ENCODE measurements at regions not wholly inside any gene's neighbourhood (a gene's known extent, or its start where the extent isn't known, plus 50 kb on each side); places are given as distances from the start of the nearest gene placed in this dataset.
A peak's percentile ranks its signal among the peaks of the same experiment; 100 is the strongest.

DNA sequence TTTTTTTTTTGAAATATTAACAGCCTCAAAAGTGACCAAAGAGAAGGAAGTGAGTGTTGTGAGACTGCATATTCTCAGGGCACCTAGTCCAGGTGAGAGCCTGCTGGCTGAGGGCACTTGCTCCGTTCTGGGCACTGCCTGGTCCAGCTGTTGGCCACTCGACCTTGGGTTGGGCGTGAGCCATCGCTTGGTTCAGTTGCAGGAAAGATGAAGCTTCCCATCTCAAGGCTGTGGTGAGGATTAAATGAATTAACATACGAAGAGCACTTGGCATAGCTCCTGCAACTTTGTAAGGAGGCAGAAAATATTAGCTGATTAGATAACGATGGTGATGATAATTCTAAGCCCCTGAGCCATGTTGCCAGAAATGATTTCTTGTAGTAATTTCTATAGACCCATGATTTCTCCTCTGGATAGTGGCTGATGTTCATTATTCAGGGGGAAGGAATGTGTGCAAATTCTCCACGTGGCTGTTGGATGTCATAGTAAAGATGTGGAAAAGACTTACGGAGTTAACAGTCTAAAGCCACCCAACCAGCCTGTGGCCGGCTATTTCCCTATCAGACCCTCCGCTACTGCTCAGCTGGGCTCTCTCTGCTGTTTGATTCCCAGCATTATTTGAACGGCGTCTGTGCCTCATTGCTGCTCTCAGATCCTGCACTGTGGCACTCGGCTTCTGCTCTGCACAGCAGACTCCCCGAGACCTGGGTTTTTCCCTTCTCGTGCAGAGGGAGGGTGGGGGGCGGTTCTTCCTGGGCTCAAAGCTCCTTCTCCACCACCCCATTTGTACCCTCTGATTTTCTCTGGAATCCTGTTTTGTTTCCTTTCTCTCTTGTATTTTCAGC, 221.1 kb downstream of the GALR1 start:
- BruUV-seq (replicated peaks) = no TSS peak
- Mint-ChIP-seq H3K27me3 (ENCODE audit: insufficient read depth, unreplicated experiment) (no peaks in the 10 kb centered on the region), H3K36me3 (ENCODE audit: insufficient read depth, unreplicated experiment) (no peaks in the 10 kb centered on the region), H3K9me3 (ENCODE audit: unreplicated experiment) (peaks cover 7% of the 10 kb centered on the region), H3K4me3 (ENCODE audit: unreplicated experiment) (no peak overlapping the region), H3K4me1 (ENCODE audit: insufficient read depth, unreplicated experiment) (peaks cover 10% of the 10 kb centered on the region), H3K27ac (ENCODE audit: low read depth, unreplicated experiment) (no peak overlapping the region)
- DNase-seq (ENCODE audit: unreplicated experiment) = no peak
- POLR2A ChIA-PET = no interaction called here
- intact Hi-C loops (cut with micrococcal nuclease) = loop anchor here (10.0 kb wide), 2 partner anchors 124 to 466 kb away; no protein-coding TSS in a partner anchor
- TF ChIP-seq, protein P1, sequence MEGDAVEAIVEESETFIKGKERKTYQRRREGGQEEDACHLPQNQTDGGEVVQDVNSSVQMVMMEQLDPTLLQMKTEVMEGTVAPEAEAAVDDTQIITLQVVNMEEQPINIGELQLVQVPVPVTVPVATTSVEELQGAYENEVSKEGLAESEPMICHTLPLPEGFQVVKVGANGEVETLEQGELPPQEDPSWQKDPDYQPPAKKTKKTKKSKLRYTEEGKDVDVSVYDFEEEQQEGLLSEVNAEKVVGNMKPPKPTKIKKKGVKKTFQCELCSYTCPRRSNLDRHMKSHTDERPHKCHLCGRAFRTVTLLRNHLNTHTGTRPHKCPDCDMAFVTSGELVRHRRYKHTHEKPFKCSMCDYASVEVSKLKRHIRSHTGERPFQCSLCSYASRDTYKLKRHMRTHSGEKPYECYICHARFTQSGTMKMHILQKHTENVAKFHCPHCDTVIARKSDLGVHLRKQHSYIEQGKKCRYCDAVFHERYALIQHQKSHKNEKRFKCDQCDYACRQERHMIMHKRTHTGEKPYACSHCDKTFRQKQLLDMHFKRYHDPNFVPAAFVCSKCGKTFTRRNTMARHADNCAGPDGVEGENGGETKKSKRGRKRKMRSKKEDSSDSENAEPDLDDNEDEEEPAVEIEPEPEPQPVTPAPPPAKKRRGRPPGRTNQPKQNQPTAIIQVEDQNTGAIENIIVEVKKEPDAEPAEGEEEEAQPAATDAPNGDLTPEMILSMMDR (IDR thresholded peaks at IDR 0.05; ENCODE audit: unreplicated experiment) = no peak
- CTCF ChIA-PET = interaction anchor here (0.6 kb wide), 2 partner anchors 90 to 401 kb away, joined by 3 to 4 read pairs; no protein-coding TSS in a partner anchor

DNA sequence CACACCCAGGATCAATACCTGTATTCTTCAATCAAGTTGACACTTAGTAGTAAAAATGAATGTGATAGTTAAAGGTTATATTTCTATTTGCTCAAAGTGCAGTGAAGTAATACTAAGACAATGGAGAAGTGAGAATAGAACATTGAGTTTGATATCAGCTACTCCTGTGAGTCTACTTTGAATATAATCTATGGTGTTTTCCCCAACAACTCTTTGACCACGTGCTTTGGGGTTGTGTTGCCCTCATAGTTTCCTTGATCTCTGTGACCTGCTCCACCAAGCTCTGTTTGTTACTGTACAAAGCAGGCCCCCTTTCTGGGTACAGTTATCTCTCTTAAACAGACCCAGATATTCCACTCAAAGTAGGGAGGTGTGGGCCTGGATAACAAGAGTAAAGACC, 222.9 kb downstream of the GALR1 start:
- Mint-ChIP-seq H3K27ac (ENCODE audit: low read depth, unreplicated experiment) (no peak overlapping the region), H3K27me3 (ENCODE audit: insufficient read depth, unreplicated experiment) (no peaks in the 10 kb centered on the region), H3K4me3 (ENCODE audit: unreplicated experiment) (no peak overlapping the region), H3K4me1 (ENCODE audit: insufficient read depth, unreplicated experiment) (peaks cover 10% of the 10 kb centered on the region), H3K36me3 (ENCODE audit: insufficient read depth, unreplicated experiment) (no peaks in the 10 kb centered on the region), H3K9me3 (ENCODE audit: unreplicated experiment) (peaks cover 17% of the 10 kb centered on the region)
- TF ChIP-seq, protein P1 (IDR thresholded peaks at IDR 0.05; ENCODE audit: unreplicated experiment) = no peak
- no TSS peak for BruUV-seq (replicated peaks)
- ChIA-PET CTCF (no interaction called here), POLR2A (interaction anchor here (0.6 kb wide), 1 partner anchor 11 kb away, joined by 3 read pairs; no protein-coding TSS in a partner anchor)
- intact Hi-C loops (cut with micrococcal nuclease) = loop anchor here (10.0 kb wide), 2 partner anchors 122 to 468 kb away; no protein-coding TSS in a partner anchor
- DNase-seq (ENCODE audit: unreplicated experiment) = no peak

DNA sequence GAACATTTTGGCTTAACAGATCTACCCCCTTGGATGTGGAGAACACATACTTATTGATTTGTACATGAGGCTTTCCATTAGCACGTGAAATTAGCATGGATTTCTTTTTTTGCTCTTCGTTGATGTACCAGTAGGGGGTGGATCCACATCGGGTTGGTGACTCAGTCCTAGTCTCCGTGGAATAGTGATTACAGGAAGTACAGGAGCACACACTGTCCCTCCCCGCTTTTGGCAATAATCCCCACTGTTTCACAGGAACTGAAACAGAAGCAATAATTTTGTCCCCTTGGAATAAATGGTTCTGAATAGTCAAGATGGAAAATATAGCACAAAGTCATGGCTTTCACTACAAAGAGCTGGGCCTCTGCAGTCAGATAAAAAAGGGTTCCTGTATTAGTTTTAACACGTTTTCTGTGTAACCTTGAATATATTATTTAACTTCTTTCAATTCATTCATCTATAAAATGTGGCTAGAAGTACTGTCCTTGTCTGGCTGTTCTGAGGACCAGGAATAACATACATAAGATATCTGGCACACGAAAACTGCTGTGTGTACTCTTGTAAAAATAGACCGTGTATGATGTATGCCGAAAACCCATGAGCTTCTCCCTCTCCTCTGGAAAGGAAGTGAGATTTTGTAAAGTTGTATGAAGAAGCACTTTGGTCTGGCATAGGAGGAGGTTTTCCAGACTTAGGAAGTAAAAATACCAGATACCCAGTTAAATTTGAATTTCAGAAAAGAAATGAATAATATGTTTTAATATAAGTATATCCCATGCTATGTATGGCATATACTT, 229.2 kb downstream of the GALR1 start:
- peak; percentile 53 for DNase-seq (ENCODE audit: unreplicated experiment)
- no peaks in the 10 kb centered on the region for H3K36me3 Mint-ChIP-seq (ENCODE audit: insufficient read depth, unreplicated experiment)
- BruUV-seq (replicated peaks) = no TSS peak
- CTCF ChIA-PET = interaction anchor here (0.5 to 0.8 kb wide), 2 partner anchors 41 to 50 kb away, joined by 3 read pairs; no protein-coding TSS in a partner anchor
- intact Hi-C loops (cut with micrococcal nuclease) = loop anchor here (10.0 kb wide), 2 partner anchors 116 to 474 kb away; no protein-coding TSS in a partner anchor
- H3K4me3 Mint-ChIP-seq (ENCODE audit: unreplicated experiment) = peak overlapping the region; percentile 11
- peaks cover 18% of the 10 kb centered on the region for H3K4me1 Mint-ChIP-seq (ENCODE audit: insufficient read depth, unreplicated experiment)
- TF ChIP-seq, protein P1 (IDR thresholded peaks at IDR 0.05; ENCODE audit: unreplicated experiment) = peak; percentile 34
- peak overlapping the region; percentile 17 for H3K27ac Mint-ChIP-seq (ENCODE audit: low read depth, unreplicated experiment)
- H3K27me3 Mint-ChIP-seq (ENCODE audit: insufficient read depth, unreplicated experiment) = no peaks in the 10 kb centered on the region
- H3K9me3 Mint-ChIP-seq (ENCODE audit: unreplicated experiment) = peaks cover 22% of the 10 kb centered on the region
- POLR2A ChIA-PET = interaction anchor here (0.7 kb wide), 1 partner anchor 1636 kb away, joined by 3 read pairs; no protein-coding TSS in a partner anchor

DNA sequence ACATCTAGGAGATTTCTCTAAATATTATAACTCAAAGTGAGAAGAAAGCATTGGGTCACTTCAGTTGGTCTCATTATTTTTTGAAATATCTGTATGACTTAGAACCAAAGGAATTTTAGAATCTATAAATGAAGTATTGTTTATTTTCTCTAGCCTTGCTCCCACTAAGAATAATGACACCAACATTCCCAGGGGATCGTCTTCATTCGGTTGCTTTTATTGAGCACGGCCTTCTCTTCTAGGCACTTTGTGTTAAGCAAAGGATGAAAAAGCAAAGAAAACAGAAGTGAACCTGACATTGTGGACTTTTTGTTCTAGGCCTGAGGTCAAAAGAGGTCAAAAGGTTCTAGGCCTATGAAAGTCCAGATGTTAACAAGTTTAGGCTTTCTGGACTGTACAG, 231.9 kb downstream of the GALR1 start:
- Mint-ChIP-seq H3K9me3 (ENCODE audit: unreplicated experiment) (peaks cover 13% of the 10 kb centered on the region), H3K36me3 (ENCODE audit: insufficient read depth, unreplicated experiment) (no peaks in the 10 kb centered on the region), H3K4me3 (ENCODE audit: unreplicated experiment) (no peak overlapping the region), H3K27ac (ENCODE audit: low read depth, unreplicated experiment) (no peak overlapping the region), H3K27me3 (ENCODE audit: insufficient read depth, unreplicated experiment) (no peaks in the 10 kb centered on the region), H3K4me1 (ENCODE audit: insufficient read depth, unreplicated experiment) (peaks cover 18% of the 10 kb centered on the region)
- ChIA-PET POLR2A (no interaction called here), CTCF (interaction anchor here (0.6 to 0.9 kb wide), 2 partner anchors 163 to 270 kb away, joined by 3 read pairs; no protein-coding TSS in a partner anchor)
- intact Hi-C loops (cut with micrococcal nuclease) = no loop called here
- BruUV-seq (replicated peaks) = no TSS peak
- TF ChIP-seq, protein P1 (IDR thresholded peaks at IDR 0.05; ENCODE audit: unreplicated experiment) = no peak
- no peak for DNase-seq (ENCODE audit: unreplicated experiment)

All from MCF 10A (cell line).